OCI-LY3 (cell line): ENCODE measurements at regions not wholly inside any gene's neighbourhood (a gene's known extent, or its start where the extent isn't known, plus 50 kb on each side); places are given as distances from the start of the nearest gene placed in this dataset.

Source experiments
- CTCF ChIP-seq: fragments of 200-600, 300-600 bp; sonication (generic); IDR thresholded peaks from 2 replicates; pipeline ENCODE4 v1.5.1; 2014; ENCODE audit warnings: antibody characterized with exemption, low read length, low read depth
- EZH2phosphoT487 ChIP-seq: fragments of 200-600 bp; shearing (Covaris generic); IDR thresholded peaks from 2 replicates; pipeline ENCODE4 v1.6.1; 2018; ENCODE audit warnings: antibody characterized with exemption, mixed run types, low read depth

- TF ChIP-seq CTCF (no peak), EZH2phosphoT487 (no peak)
These were observed 196.3 kb upstream of the LMCD1 start for GRCh38 chr3:8305371-8305770.
